DOHH2 (cell line): ENCODE measurements at regions not wholly inside any gene's neighbourhood (a gene's known extent, or its start where the extent isn't known, plus 50 kb on each side); places are given as distances from the start of the nearest gene placed in this dataset.

ENCODE experiments used
- H3F3A ChIP-seq: fragments of 200-600 bp; sonication (generic), shearing (Covaris generic); 2 replicates; pipeline ENCODE4 v1.6.0; 2016; ENCODE audit warnings: antibody characterized with exemption, mild to moderate bottlenecking; ENCODE audit not compliant: control insufficient read depth, insufficient read depth
- H3K27ac ChIP-seq: fragments of 200-600 bp; sonication (generic); 2 replicates; pipeline ENCODE4 v1.5.1; 2014; ENCODE audit warnings: low read depth, mild to moderate bottlenecking, low read length, moderate library complexity
- H3K27me3 ChIP-seq: fragments of 200-600 bp; sonication (generic); 2 replicates; pipeline ENCODE4 v1.6.1; 2014; ENCODE audit warnings: mild to moderate bottlenecking, low read length, mixed read lengths; ENCODE audit not compliant: control insufficient read depth
- H3K36me3 ChIP-seq: fragments of 200-600 bp; sonication (generic); 2 replicates; pipeline ENCODE4 v1.6.1; 2014; ENCODE audit warnings: mild to moderate bottlenecking, low read length, moderate library complexity, mixed read lengths; ENCODE audit not compliant: control insufficient read depth
- H3K4me1 ChIP-seq: fragments of 200-600 bp; sonication (generic); 2 replicates; pipeline ENCODE4 v1.6.1; 2014; ENCODE audit warnings: mild to moderate bottlenecking, low read length, mixed read lengths; ENCODE audit not compliant: control insufficient read depth
- H3K4me2 ChIP-seq: fragments of 200-600 bp; sonication (generic); 2 replicates; pipeline ENCODE4 v1.6.0; 2014; ENCODE audit warnings: mild to moderate bottlenecking, low read length, moderate library complexity
- H3K4me3 ChIP-seq: fragments of 200-600 bp; sonication (generic); 2 replicates; pipeline ENCODE4 v1.5.1; 2014; ENCODE audit warnings: mild to moderate bottlenecking, low read length, mixed read lengths
- H3K79me2 ChIP-seq: fragments of 200-600 bp; sonication (generic); 2 replicates; pipeline ENCODE4 v1.6.1; 2014; ENCODE audit warnings: mild to moderate bottlenecking, low read length, mixed read lengths; ENCODE audit not compliant: control insufficient read depth
- H3K9me2 ChIP-seq: fragments of 200-600 bp; sonication (generic); replicated peaks from 2 replicates; pipeline ENCODE4 v1.6.1; 2014; ENCODE audit warnings: mild to moderate bottlenecking, low read length, mixed read lengths; ENCODE audit not compliant: control insufficient read depth
- H3K9me3 ChIP-seq: fragments of 200-600 bp; sonication (generic); 2 replicates; pipeline ENCODE4 v1.6.1; 2014; ENCODE audit warnings: antibody characterized with exemption, low read length, mixed read lengths; ENCODE audit not compliant: control insufficient read depth, insufficient read depth
- H4K20me1 ChIP-seq: fragments of 200-600 bp; sonication (generic); 2 replicates; pipeline ENCODE4 v1.6.0; 2014; ENCODE audit warnings: low read depth, mild to moderate bottlenecking, antibody characterized with exemption, low read length, moderate library complexity; ENCODE audit not compliant: control insufficient read depth, insufficient read depth
- EZH2phosphoT487 ChIP-seq: fragments of 200-600 bp; sonication (generic); IDR thresholded peaks from 2 replicates; pipeline ENCODE4 v1.6.1; 2017; ENCODE audit warnings: borderline replicate concordance, mild to moderate bottlenecking, antibody characterized with exemption, low read length, moderate library complexity, mixed read lengths
- TF ChIP-seq, protein P1 (sequence below): fragments of 200-600 bp; sonication (generic); IDR thresholded peaks from one replicate; pipeline ENCODE4 v1.5.1; 2014; ENCODE audit warnings: antibody characterized with exemption, mild to moderate bottlenecking, low read depth, low read length; ENCODE audit not compliant: poor library complexity, severe bottlenecking

DNA sequence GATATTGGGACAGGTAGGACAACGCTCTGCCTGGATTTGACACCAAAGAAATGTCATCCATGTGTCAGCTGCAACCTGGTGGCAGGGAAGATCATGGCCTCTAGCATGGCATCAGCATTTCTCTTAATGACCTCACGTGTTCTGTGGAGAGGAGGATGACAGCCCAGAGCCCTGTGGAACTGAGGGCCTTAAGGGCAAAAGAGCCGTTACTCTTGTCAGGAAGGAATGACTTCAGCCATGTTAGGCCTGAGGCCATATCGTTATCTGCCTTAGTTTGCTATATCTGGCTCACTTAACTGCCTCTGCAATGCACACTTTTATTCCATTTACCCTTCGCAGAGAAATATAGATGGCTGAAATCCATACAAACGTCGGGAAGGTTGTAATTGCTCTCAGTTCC is 83.2 kb upstream of the PBX1 start:
- H3K79me2 ChIP-seq = no peaks in the 10 kb centered on the region

DNA sequence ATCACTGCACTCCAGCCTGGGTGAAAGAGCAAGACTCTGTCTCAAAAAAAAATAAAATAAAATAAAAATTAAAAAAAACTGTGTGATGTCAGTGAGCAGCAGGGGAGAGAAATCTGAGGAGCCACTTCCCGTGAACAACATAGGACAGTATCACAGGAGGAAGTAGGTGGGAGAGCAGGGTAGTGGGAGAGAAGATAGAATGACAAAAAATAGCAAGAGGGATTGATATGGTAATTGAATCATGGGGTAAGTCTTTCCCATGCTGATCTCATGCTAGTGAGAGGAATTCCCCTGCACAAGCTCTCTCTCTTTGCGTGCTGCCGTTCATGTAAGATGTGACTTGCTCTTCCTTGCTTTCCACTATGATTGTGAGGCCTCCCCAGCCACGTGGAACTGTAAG is 81.6 kb upstream of the PBX1 start:
- Histone ChIP-seq H3F3A (no peaks in the 10 kb centered on the region), H3K9me2 (no peaks in the 10 kb centered on the region), H3K27ac (no peak overlapping the region), H3K4me3 (no peak overlapping the region), H4K20me1 (no peaks in the 10 kb centered on the region), H3K79me2 (no peaks in the 10 kb centered on the region), H3K4me2 (no peak overlapping the region), H3K27me3 (no peaks in the 10 kb centered on the region), H3K36me3 (no peaks in the 10 kb centered on the region), H3K9me3 (no peaks in the 10 kb centered on the region; the same call in 1 of the 2 replicates), H3K4me1 (no peaks in the 10 kb centered on the region)
- TF ChIP-seq, protein P1, sequence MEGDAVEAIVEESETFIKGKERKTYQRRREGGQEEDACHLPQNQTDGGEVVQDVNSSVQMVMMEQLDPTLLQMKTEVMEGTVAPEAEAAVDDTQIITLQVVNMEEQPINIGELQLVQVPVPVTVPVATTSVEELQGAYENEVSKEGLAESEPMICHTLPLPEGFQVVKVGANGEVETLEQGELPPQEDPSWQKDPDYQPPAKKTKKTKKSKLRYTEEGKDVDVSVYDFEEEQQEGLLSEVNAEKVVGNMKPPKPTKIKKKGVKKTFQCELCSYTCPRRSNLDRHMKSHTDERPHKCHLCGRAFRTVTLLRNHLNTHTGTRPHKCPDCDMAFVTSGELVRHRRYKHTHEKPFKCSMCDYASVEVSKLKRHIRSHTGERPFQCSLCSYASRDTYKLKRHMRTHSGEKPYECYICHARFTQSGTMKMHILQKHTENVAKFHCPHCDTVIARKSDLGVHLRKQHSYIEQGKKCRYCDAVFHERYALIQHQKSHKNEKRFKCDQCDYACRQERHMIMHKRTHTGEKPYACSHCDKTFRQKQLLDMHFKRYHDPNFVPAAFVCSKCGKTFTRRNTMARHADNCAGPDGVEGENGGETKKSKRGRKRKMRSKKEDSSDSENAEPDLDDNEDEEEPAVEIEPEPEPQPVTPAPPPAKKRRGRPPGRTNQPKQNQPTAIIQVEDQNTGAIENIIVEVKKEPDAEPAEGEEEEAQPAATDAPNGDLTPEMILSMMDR = no peak
- no peak for TF ChIP-seq EZH2phosphoT487

More for the DNA sequence above, 83.2 kb upstream of the PBX1 start:
- H4K20me1 ChIP-seq = no peaks in the 10 kb centered on the region
- H3K27me3 ChIP-seq = no peaks in the 10 kb centered on the region
- no peaks in the 10 kb centered on the region; the same call in 1 of the 2 replicates for H3K9me3 ChIP-seq
- no peak for TF ChIP-seq EZH2phosphoT487
- TF ChIP-seq, protein P1 = no peak
- no peak overlapping the region for H3K27ac ChIP-seq
- H3K9me2 ChIP-seq = no peaks in the 10 kb centered on the region
- no peak overlapping the region for H3K4me3 ChIP-seq
- no peak overlapping the region for H3K4me2 ChIP-seq
- no peaks in the 10 kb centered on the region for H3K4me1 ChIP-seq
- H3F3A ChIP-seq = no peaks in the 10 kb centered on the region
- H3K36me3 ChIP-seq = no peaks in the 10 kb centered on the region

DNA sequence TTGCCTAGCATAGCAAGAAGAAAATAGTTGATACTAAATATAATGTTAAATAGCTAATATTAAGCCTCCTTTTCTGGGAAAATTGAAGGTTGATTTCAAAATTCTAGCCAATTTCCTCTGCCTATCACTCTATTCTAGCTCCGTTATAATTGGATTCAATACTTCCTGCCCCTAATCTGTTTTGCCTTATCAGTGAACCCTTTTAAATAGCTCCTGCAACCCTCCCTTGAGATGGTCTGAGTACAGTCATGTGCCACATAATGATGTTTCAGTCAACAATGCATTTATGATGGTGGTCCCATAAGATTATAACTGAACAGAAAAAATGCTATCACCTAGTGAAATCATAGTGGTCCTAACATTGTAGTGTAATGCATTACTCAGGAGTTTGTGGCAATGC is 79.7 kb upstream of the PBX1 start:
- H3K9me2 ChIP-seq = no peaks in the 10 kb centered on the region
- H3K9me3 ChIP-seq = no peaks in the 10 kb centered on the region; the same call in 1 of the 2 replicates

More for the DNA sequence above, 79.7 kb upstream of the PBX1 start:
- H3K4me2 ChIP-seq = no peak overlapping the region
- no peaks in the 10 kb centered on the region for H3K79me2 ChIP-seq
- H3K36me3 ChIP-seq = no peaks in the 10 kb centered on the region
- no peaks in the 10 kb centered on the region for H3K27me3 ChIP-seq
- H3F3A ChIP-seq = no peaks in the 10 kb centered on the region
- H4K20me1 ChIP-seq = no peaks in the 10 kb centered on the region
- no peak for TF ChIP-seq EZH2phosphoT487
- TF ChIP-seq, protein P1 = no peak
- H3K27ac ChIP-seq = no peak overlapping the region
- H3K4me1 ChIP-seq = no peaks in the 10 kb centered on the region
- no peak overlapping the region for H3K4me3 ChIP-seq
